B cell (primary cell): ENCODE measurements at regions not wholly inside any gene's neighbourhood (a gene's known extent, or its start where the extent isn't known, plus 50 kb on each side); places are given as distances from the start of the nearest gene placed in this dataset.

Source experiments
- ATAC-seq: fragments of 200-7000 bp; cut with Tn5 transposase; one replicate; pipeline ENCODE4 v1.10.0; 2021; ENCODE audit warnings: low read depth, mild to moderate bottlenecking, moderate number of reproducible peaks, moderate library complexity
- CTCF ChIA-PET: fragments of 350-600 bp; sonication (Branson Sonifier 250); formaldehyde crosslinking; loops from one replicate; lab custom pipeline; 2021; ENCODE audit warnings: antibody characterized with exemption, inconsistent platforms; lab: Charles Lee
- POLR2A ChIA-PET: fragments of 350-600 bp; sonication (Branson Sonifier 250); formaldehyde crosslinking; loops from one replicate; lab custom pipeline; 2021; ENCODE audit warnings: antibody characterized with exemption; lab: Charles Lee
- DNase-seq: peaks from one replicate; pipeline ENCODE4 v3.0.0; 2013
- H2AFZ ChIP-seq: 2 replicates; pipeline ENCODE4 v1.6.1; 2012; ENCODE audit warnings: mild to moderate bottlenecking, low read depth, low read length; ENCODE audit not compliant: insufficient read depth, poor library complexity, severe bottlenecking
- H3K27ac ChIP-seq, 2 donors: 1 replicate in 1 of 2; 2 replicates in 1 of 2; pipeline ENCODE4 v1.5.1; 2012 to 2013; ENCODE audit warnings: low read length in 2 of 2, mild to moderate bottlenecking in 2 of 2, moderate library complexity in 1 of 2
- H3K27me3 ChIP-seq, 4 experiments: fragments of 200-600 bp in 1 of 4; sonication (generic) in 1 of 4; replicated peaks in 1 of 4; 1 replicate in 2 of 4; 2 replicates in 2 of 4; pipeline versions ENCODE4 v1.6.1 to v1.7.0; 2013 to 2016; ENCODE audit warnings: low read length in 3 of 4, mild to moderate bottlenecking in 2 of 4, mixed read lengths in 1 of 4, moderate library complexity in 1 of 4; ENCODE audit not compliant: insufficient read depth in 4 of 4, control insufficient read depth in 3 of 4; ENCODE audit errors: control extremely low read depth in 1 of 4
- H3K36me3 ChIP-seq, 2 experiments: replicated peaks in 1 of 2; 1 replicate in 1 of 2; 2 replicates in 1 of 2; pipeline versions ENCODE4 v1.6.1 to v1.7.1; 2013; ENCODE audit warnings: low read length in 1 of 2; ENCODE audit not compliant: insufficient read depth in 2 of 2, control insufficient read depth in 1 of 2; ENCODE audit errors: control extremely low read depth in 1 of 2, extremely low read depth in 1 of 2
- H3K4me1 ChIP-seq, 2 donors: fragments of 200-600 bp in 1 of 2; sonication (generic) in 1 of 2; 1 replicate in 1 of 2; 2 replicates in 1 of 2; pipeline versions ENCODE4 v1.5.1 to v1.6.1; 2013 to 2017; ENCODE audit warnings: low read length in 2 of 2; ENCODE audit not compliant: control insufficient read depth in 2 of 2, insufficient read depth in 2 of 2
- H3K4me2 ChIP-seq: replicated peaks from 2 replicates; pipeline ENCODE3; 2012; ENCODE audit warnings: mild to moderate bottlenecking, low read depth, low read length; ENCODE audit not compliant: poor library complexity, severe bottlenecking
- H3K4me3 ChIP-seq, 5 experiments: fragments of 200-600 bp in 1 of 5; sonication (generic) in 1 of 5; 1 replicate in 3 of 5; 2 replicates in 2 of 5; pipeline versions ENCODE4 v1.5.1 to v1.7.0; 2011 to 2016; ENCODE audit warnings: low read length in 4 of 5, mild to moderate bottlenecking in 4 of 5, low read depth in 2 of 5, control low read depth in 1 of 5, moderate library complexity in 1 of 5; ENCODE audit not compliant: insufficient read depth in 1 of 5; ENCODE audit errors: control extremely low read depth in 1 of 5, extremely low read depth in 1 of 5
- H3K79me2 ChIP-seq: fragments of 200-600 bp; sonication (generic); one replicate; pipeline ENCODE4 v1.6.0; 2016; ENCODE audit warnings: low read length; ENCODE audit not compliant: control insufficient read depth, insufficient read depth
- H3K9ac ChIP-seq: fragments of 200-600 bp; sonication (generic); 2 replicates; pipeline ENCODE4 v1.6.1; 2017; ENCODE audit warnings: mild to moderate bottlenecking, low read length, moderate library complexity
- H3K9me3 ChIP-seq, 3 donors: one replicate each; pipeline versions ENCODE4 v1.6.1 to v1.7.1; 2013; ENCODE audit warnings: low read length in 2 of 3; ENCODE audit not compliant: control insufficient read depth in 2 of 3, insufficient read depth in 1 of 3; ENCODE audit errors: control extremely low read depth in 1 of 3
- H4K20me1 ChIP-seq: 2 replicates; pipeline ENCODE4 v1.6.0; 2012; ENCODE audit warnings: mild to moderate bottlenecking, low read length; ENCODE audit not compliant: insufficient read depth, control insufficient read depth, poor library complexity, severe bottlenecking
- H3K27ac Mint-ChIP-seq: one replicate; pipeline ENCODE4 v1.8.0; 2021; ENCODE audit warnings: mixed read lengths
- H3K27me3 Mint-ChIP-seq: one replicate; pipeline ENCODE4 v1.8.0; 2021; ENCODE audit warnings: mixed read lengths
- H3K4me1 Mint-ChIP-seq: one replicate; pipeline ENCODE4 v1.8.0; 2021; ENCODE audit warnings: mixed read lengths
- H3K4me3 Mint-ChIP-seq: one replicate; pipeline ENCODE4 v1.8.0; 2021; ENCODE audit warnings: mixed read lengths
- H3K9me3 Mint-ChIP-seq: one replicate; pipeline ENCODE4 v1.8.0; 2022; ENCODE audit warnings: mixed read lengths; ENCODE audit not compliant: insufficient read depth
- EZH2 ChIP-seq: IDR thresholded peaks from 2 replicates; pipeline ENCODE4 v1.6.1; 2012; ENCODE audit warnings: borderline replicate concordance, low read depth, mild to moderate bottlenecking, moderate library complexity, low read length; ENCODE audit not compliant: insufficient read depth, poor library complexity, severe bottlenecking
- WGBS: methylation state at CpG from one replicate; pipeline ENCODE4 v1.1.5; 2013; ENCODE audit warnings: missing lambda C conversion rate; ENCODE audit not compliant: insufficient coverage; 5-methylcytosine and 5-hydroxymethylcytosine counted together
- intact Hi-C: fragments of 100-400 bp; cut with micrococcal nuclease; formaldehyde crosslinking; loops from one replicate; pipeline ENCODE4 v1.10.0; 2022
- TF ChIP-seq, protein P1 (sequence below): fragments of 200-600 bp; IDR thresholded peaks from one replicate; pipeline ENCODE4 v1.8.0; 2022; ENCODE audit warnings: antibody characterized with exemption, mild to moderate bottlenecking

DNA sequence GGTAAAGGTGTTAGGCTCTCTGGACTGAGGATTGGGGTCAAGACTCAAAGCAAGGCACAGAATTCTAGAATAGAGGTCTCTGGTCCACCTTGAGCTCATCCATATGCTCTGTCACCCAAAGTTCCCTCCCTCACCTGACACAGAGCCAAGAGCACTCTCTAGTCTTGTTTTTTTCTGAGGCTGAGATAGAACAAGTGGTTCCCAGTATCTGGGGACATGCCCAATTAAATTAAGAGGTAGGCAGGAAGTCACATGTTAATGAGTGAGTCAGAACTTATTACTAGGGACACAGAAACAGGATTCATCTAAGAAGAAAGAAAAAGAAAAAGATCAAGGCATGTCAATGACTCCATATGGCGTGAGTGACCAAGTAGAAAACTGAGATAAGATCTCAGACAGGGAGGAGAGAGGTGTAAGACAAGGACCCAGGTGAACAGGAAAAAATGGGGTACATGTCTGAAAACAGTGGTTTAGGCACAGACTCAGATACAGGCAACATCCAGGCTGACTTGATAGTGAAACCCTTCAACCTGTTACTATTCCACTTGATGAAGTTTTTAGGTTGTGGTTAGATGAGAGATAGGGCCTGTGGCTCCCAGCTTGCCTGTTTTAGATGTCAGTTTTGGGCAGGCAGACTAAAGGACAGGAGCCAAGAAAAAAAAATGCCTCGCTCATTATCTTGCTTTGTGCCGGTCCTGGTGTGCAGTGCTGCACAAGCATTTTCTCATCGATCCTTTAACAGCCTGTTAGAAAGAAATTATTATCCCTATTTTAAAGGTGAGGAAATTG is 609.9 kb downstream of the CCSER2 start:
- ATAC-seq = no peak
- H3K27ac ChIP-seq = no peak overlapping the region
- no peak overlapping the region for H3K27ac Mint-ChIP-seq
- no peaks in the 10 kb centered on the region for H3K36me3 ChIP-seq
- peaks cover 0 to 2% (median 0%) of the 10 kb centered on the region in 3 donors for H3K9me3 ChIP-seq
- 86% methylated on average over 1 of the region's 4 CpGs for WGBS
- H2AFZ ChIP-seq = no peak overlapping the region
- no peaks in the 10 kb centered on the region for H3K27me3 Mint-ChIP-seq
- no peaks in the 10 kb centered on the region for H3K27me3 ChIP-seq
- no peaks in the 10 kb centered on the region for H3K9me3 Mint-ChIP-seq
- DNase-seq = no peak
- no peak overlapping the region for H3K4me2 ChIP-seq
- H3K9ac ChIP-seq = no peak overlapping the region
- H4K20me1 ChIP-seq = no peaks in the 10 kb centered on the region
- TF ChIP-seq, protein P1, sequence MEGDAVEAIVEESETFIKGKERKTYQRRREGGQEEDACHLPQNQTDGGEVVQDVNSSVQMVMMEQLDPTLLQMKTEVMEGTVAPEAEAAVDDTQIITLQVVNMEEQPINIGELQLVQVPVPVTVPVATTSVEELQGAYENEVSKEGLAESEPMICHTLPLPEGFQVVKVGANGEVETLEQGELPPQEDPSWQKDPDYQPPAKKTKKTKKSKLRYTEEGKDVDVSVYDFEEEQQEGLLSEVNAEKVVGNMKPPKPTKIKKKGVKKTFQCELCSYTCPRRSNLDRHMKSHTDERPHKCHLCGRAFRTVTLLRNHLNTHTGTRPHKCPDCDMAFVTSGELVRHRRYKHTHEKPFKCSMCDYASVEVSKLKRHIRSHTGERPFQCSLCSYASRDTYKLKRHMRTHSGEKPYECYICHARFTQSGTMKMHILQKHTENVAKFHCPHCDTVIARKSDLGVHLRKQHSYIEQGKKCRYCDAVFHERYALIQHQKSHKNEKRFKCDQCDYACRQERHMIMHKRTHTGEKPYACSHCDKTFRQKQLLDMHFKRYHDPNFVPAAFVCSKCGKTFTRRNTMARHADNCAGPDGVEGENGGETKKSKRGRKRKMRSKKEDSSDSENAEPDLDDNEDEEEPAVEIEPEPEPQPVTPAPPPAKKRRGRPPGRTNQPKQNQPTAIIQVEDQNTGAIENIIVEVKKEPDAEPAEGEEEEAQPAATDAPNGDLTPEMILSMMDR = no peak
- no peak for TF ChIP-seq EZH2
- H3K4me3 Mint-ChIP-seq = no peak overlapping the region
- H3K79me2 ChIP-seq = no peaks in the 10 kb centered on the region
- no peaks in the 10 kb centered on the region for H3K4me1 ChIP-seq
- H3K4me3 ChIP-seq = no peak overlapping the region
- intact Hi-C loops = no loop called here
- ChIA-PET POLR2A (no interaction called here), CTCF (no interaction called here)
- H3K4me1 Mint-ChIP-seq = no peaks in the 10 kb centered on the region

- ChIA-PET POLR2A (no interaction called here), CTCF (no interaction called here)
- Histone ChIP-seq H3K27me3 (no peaks in the 10 kb centered on the region), H4K20me1 (no peaks in the 10 kb centered on the region), H3K4me1 (no peaks in the 10 kb centered on the region), H2AFZ (no peak overlapping the region), H3K79me2 (no peaks in the 10 kb centered on the region), H3K9ac (no peak overlapping the region), H3K4me2 (no peak overlapping the region), H3K4me3 (no peak overlapping the region), H3K36me3 (no peaks in the 10 kb centered on the region), H3K27ac (no peak overlapping the region), H3K9me3 (no peaks in the 10 kb centered on the region)
- H3K4me3 Mint-ChIP-seq = no peak overlapping the region
- H3K9me3 Mint-ChIP-seq = no peaks in the 10 kb centered on the region
- H3K27ac Mint-ChIP-seq = no peak overlapping the region
- no peak for ATAC-seq
- no peak for DNase-seq
- no CpG with 5 or more reads among the region's 1 CpG for WGBS
- intact Hi-C loops = no loop called here
- H3K4me1 Mint-ChIP-seq = no peaks in the 10 kb centered on the region
- H3K27me3 Mint-ChIP-seq = no peaks in the 10 kb centered on the region
- TF ChIP-seq, protein P1 = no peak
- TF ChIP-seq EZH2 = no peak
Measured at GRCh38 chr10:84943541-84943940, 615.2 kb downstream of the CCSER2 start.
